ENCODE measurements at regions not wholly inside any gene's neighbourhood (a gene's known extent, or its start where the extent isn't known, plus 50 kb on each side); places are given as distances from the start of the nearest gene placed in this dataset.

- TF ChIP-seq CTCF (conservative IDR thresholded peaks at IDR 0.05) = no peak
- Mint-ChIP-seq H3K4me1 (peaks cover 8% of the 10 kb centered on the region), H3K27ac (ENCODE audit: unreplicated experiment) (no peak overlapping the region), H3K27me3 (ENCODE audit: low read depth) (no peaks in the 10 kb centered on the region), H3K4me3 (no peak overlapping the region), H3K36me3 (ENCODE audit: low read depth) (peaks cover 19% of the 10 kb centered on the region), H3K9me3 (peaks cover 24% of the 10 kb centered on the region)
- DNase-seq (ENCODE audit: low read depth, low spot score) = no peak
Measured at GRCh38 chr4:116015549-116015948, 902.1 kb upstream of the NDST4 start.

GRCh38 chr4:116015062-116015461 is 901.6 kb upstream of the NDST4 start:
- Mint-ChIP-seq H3K4me1 (peaks cover 9% of the 10 kb centered on the region), H3K9me3 (peaks cover 24% of the 10 kb centered on the region), H3K27ac (ENCODE audit: unreplicated experiment) (no peak overlapping the region), H3K4me3 (no peak overlapping the region), H3K27me3 (ENCODE audit: low read depth) (no peaks in the 10 kb centered on the region), H3K36me3 (ENCODE audit: low read depth) (peaks cover 19% of the 10 kb centered on the region)
- no peak for TF ChIP-seq CTCF (conservative IDR thresholded peaks at IDR 0.05)
- no peak for DNase-seq (ENCODE audit: low read depth, low spot score)

- no peak for DNase-seq (ENCODE audit: low read depth, low spot score)
- Mint-ChIP-seq H3K4me3 (no peak overlapping the region), H3K36me3 (ENCODE audit: low read depth) (peaks cover 14% of the 10 kb centered on the region), H3K27ac (ENCODE audit: unreplicated experiment) (no peak overlapping the region), H3K27me3 (ENCODE audit: low read depth) (no peaks in the 10 kb centered on the region), H3K4me1 (peaks cover 9% of the 10 kb centered on the region), H3K9me3 (peaks cover 14% of the 10 kb centered on the region)
- TF ChIP-seq CTCF (conservative IDR thresholded peaks at IDR 0.05) = no peak
Measured at GRCh38 chr4:116010923-116011322, 897.5 kb upstream of the NDST4 start.

GRCh38 chr4:116005806-116006088 is 892.3 kb upstream of the NDST4 start:
- Mint-ChIP-seq H3K27ac (ENCODE audit: unreplicated experiment) (peak overlapping the region; percentile 35), H3K9me3 (peaks cover 3% of the 10 kb centered on the region)

GRCh38 chr4:116005037-116005805 is 891.8 kb upstream of the NDST4 start:
- no peak for DNase-seq (ENCODE audit: low read depth, low spot score)
- H3K27me3 Mint-ChIP-seq (ENCODE audit: low read depth) = no peaks in the 10 kb centered on the region
- H3K4me3 Mint-ChIP-seq = no peak overlapping the region
- TF ChIP-seq CTCF (conservative IDR thresholded peaks at IDR 0.05) = no peak
- H3K4me1 Mint-ChIP-seq = no peaks in the 10 kb centered on the region
- H3K9me3 Mint-ChIP-seq = peaks cover 3% of the 10 kb centered on the region
- peak overlapping the region; percentile 35 for H3K27ac Mint-ChIP-seq (ENCODE audit: unreplicated experiment)
- H3K36me3 Mint-ChIP-seq (ENCODE audit: low read depth) = no peaks in the 10 kb centered on the region

More at GRCh38 chr4:116005806-116006088, 892.3 kb upstream of the NDST4 start:
- DNase-seq (ENCODE audit: low read depth, low spot score) = no peak
- Mint-ChIP-seq H3K36me3 (ENCODE audit: low read depth) (no peaks in the 10 kb centered on the region), H3K4me3 (no peak overlapping the region), H3K27me3 (ENCODE audit: low read depth) (no peaks in the 10 kb centered on the region), H3K4me1 (peaks cover 3% of the 10 kb centered on the region)
- TF ChIP-seq CTCF (conservative IDR thresholded peaks at IDR 0.05) = no peak
